Thyroid gland (tissue), 4 donors: ENCODE measurements at regions not wholly inside any gene's neighbourhood (a gene's known extent, or its start where the extent isn't known, plus 50 kb on each side); places are given as distances from the start of the nearest gene placed in this dataset.

Experiments
- DNase-seq, 2 donors: peaks; one replicate each; pipeline ENCODE4 v3.0.0-alpha.2; 2019
- H3K27ac ChIP-seq, 3 donors: fragments of 200-600 bp; sonication (generic); 1 replicate in 2 of 3; 2 replicates in 1 of 3; pipeline ENCODE4 v1.5.1; 2016 to 2019; ENCODE audit warnings: mild to moderate bottlenecking in 1 of 3, moderate library complexity in 1 of 3
- H3K27me3 ChIP-seq: fragments of 200-600 bp; sonication (generic); one replicate; pipeline ENCODE4 v1.5.1; 2019
- H3K36me3 ChIP-seq, 2 donors: fragments of 200-600 bp; sonication (generic); one replicate each; pipeline ENCODE4 v1.5.1; 2016 to 2019
- H3K4me1 ChIP-seq, 2 donors: fragments of 200-600 bp; sonication (generic); one replicate each; pipeline ENCODE4 v1.5.1; 2017 to 2019
- H3K4me3 ChIP-seq, 3 donors: fragments of 200-600 bp; sonication (generic); replicated peaks in 1 of 3; 1 replicate in 2 of 3; 2 replicates in 1 of 3; pipeline ENCODE4 v1.5.1; 2016; ENCODE audit warnings: mild to moderate bottlenecking in 1 of 3
- H3K9me3 ChIP-seq: fragments of 200-600 bp; sonication (generic); one replicate; pipeline ENCODE4 v1.5.1; 2017
- POLR2A ChIP-seq, 2 donors: fragments of 450-650 bp; IDR thresholded peaks; one replicate each; pipeline ENCODE4 v1.6.1; 2017; ENCODE audit warnings: antibody characterized with exemption in 2 of 2, mild to moderate bottlenecking in 2 of 2, moderate library complexity in 1 of 2
- WGBS, 2 donors: methylation state at CpG; one replicate each; pipeline ENCODE4 v1.1.5; 2017; 5-methylcytosine and 5-hydroxymethylcytosine counted together
- intact Hi-C: fragments of 100-400 bp; cut with DNase I; formaldehyde crosslinking; loops from one replicate; pipeline ENCODE4 v1.15.1; 2023
- TF ChIP-seq, protein P1 (sequence below), 6 experiments: fragments of 200-600 bp in 3 of 6; fragments of 450-650 bp in 3 of 6; sonication (generic) in 3 of 6; IDR thresholded peaks; one replicate each; pipeline ENCODE4 v1.5.1; 2016 to 2019; ENCODE audit warnings: antibody characterized with exemption in 6 of 6, mild to moderate bottlenecking in 2 of 6, inconsistent platforms in 1 of 6, moderate library complexity in 1 of 6

- H3K4me3 ChIP-seq, result no peak overlapping the region
- TF ChIP-seq POLR2A (IDR thresholded peaks at IDR 0.05), result no peak
- TF ChIP-seq, protein P1, sequence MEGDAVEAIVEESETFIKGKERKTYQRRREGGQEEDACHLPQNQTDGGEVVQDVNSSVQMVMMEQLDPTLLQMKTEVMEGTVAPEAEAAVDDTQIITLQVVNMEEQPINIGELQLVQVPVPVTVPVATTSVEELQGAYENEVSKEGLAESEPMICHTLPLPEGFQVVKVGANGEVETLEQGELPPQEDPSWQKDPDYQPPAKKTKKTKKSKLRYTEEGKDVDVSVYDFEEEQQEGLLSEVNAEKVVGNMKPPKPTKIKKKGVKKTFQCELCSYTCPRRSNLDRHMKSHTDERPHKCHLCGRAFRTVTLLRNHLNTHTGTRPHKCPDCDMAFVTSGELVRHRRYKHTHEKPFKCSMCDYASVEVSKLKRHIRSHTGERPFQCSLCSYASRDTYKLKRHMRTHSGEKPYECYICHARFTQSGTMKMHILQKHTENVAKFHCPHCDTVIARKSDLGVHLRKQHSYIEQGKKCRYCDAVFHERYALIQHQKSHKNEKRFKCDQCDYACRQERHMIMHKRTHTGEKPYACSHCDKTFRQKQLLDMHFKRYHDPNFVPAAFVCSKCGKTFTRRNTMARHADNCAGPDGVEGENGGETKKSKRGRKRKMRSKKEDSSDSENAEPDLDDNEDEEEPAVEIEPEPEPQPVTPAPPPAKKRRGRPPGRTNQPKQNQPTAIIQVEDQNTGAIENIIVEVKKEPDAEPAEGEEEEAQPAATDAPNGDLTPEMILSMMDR (IDR thresholded peaks at IDR 0.05), result no peak
- H3K9me3 ChIP-seq, result no peaks in the 10 kb centered on the region
- no peak for DNase-seq
- H3K4me1 ChIP-seq, result no peaks in the 10 kb centered on the region
- intact Hi-C loops, result no loop called here
- H3K36me3 ChIP-seq, result no peaks in the 10 kb centered on the region
- 85 to 91% methylated on average over 19 of the region's 19 CpGs for whole genome bisulfite sequencing, 2 donors
- no peak overlapping the region for H3K27ac ChIP-seq
- H3K27me3 ChIP-seq, result no peaks in the 10 kb centered on the region
These were observed 234.4 kb downstream of the RPIA start for GRCh38 chr2:88925770-88926462.

GRCh38 chr2:88927128-88927527 is 235.7 kb downstream of the RPIA start:
- H3K4me1 ChIP-seq, result no peaks in the 10 kb centered on the region
- intact Hi-C loops, result no loop called here
- no peaks in the 10 kb centered on the region for H3K9me3 ChIP-seq
- no peak overlapping the region for H3K27ac ChIP-seq
- 69 to 76% methylated on average over 1 of the region's 1 CpG for WGBS, 2 donors
- no peaks in the 10 kb centered on the region for H3K27me3 ChIP-seq
- DNase-seq, result no peak
- H3K36me3 ChIP-seq, result no peaks in the 10 kb centered on the region
- TF ChIP-seq, protein P1 (IDR thresholded peaks at IDR 0.05), result no peak
- no peak for TF ChIP-seq POLR2A (IDR thresholded peaks at IDR 0.05)
- no peak overlapping the region for H3K4me3 ChIP-seq

DNA sequence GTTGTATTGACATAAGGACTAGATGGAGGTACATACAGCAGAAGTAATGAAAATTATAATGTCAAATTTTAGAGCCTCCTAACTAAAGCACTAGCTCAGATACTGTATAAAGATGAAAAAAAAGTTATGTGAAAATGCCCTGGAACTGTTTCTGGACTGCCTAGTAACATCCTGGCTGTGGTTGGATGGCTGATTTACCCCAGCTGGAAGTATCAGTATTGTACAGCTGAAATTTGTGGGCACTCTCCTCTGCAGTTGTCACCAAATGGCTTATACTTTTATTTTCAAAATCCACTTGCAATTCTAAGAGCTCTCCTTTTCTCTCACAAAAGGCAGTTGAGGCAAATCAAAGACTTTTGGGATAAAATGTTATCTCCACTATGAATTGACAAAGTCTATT is 239.2 kb downstream of the RPIA start:
- H3K9me3 ChIP-seq, result no peaks in the 10 kb centered on the region
- no peaks in the 10 kb centered on the region for H3K4me1 ChIP-seq
- intact Hi-C loops, result no loop called here
- no peaks in the 10 kb centered on the region for H3K36me3 ChIP-seq
- no peak overlapping the region for H3K4me3 ChIP-seq
- no peak overlapping the region for H3K27ac ChIP-seq
- no peak for TF ChIP-seq POLR2A (IDR thresholded peaks at IDR 0.05)
- TF ChIP-seq, protein P1 (IDR thresholded peaks at IDR 0.05), result no peak
- H3K27me3 ChIP-seq, result no peaks in the 10 kb centered on the region
- DNase-seq, result no peak

GRCh38 chr2:88932686-88933085 is 241.2 kb downstream of the RPIA start:
- DNase-seq, result no peak
- intact Hi-C loops, result no loop called here
- Histone ChIP-seq H3K27ac (no peak overlapping the region), H3K27me3 (no peaks in the 10 kb centered on the region), H3K4me3 (no peak overlapping the region), H3K9me3 (no peaks in the 10 kb centered on the region), H3K36me3 (no peaks in the 10 kb centered on the region), H3K4me1 (no peaks in the 10 kb centered on the region)
- WGBS, 2 donors, result 93 to 94% methylated on average over 3 of the region's 3 CpGs
- TF ChIP-seq, protein P1 (IDR thresholded peaks at IDR 0.05), result no peak
- TF ChIP-seq POLR2A (IDR thresholded peaks at IDR 0.05), result no peak

DNA sequence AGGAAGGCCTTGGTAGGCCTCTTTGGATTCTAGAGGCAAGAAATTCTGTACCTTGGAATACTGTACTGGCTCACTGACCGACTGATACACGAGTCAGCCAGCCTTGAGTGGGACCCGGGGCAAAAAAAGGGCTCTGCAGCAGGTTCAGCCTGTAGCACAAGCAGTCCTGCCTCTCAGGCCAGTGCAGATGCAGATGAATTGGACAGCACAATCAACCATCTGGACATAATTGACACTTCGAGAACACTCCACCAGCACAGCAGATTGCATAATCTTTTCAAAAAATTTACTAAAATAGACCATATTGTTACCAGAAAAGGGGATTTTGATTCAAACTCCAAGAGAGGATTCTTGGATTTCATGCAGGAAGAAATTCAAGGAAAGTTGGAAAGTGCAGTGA is 241.6 kb downstream of the RPIA start:
- no peaks in the 10 kb centered on the region for H3K4me1 ChIP-seq
- no peak overlapping the region for H3K27ac ChIP-seq
- no peak for DNase-seq
- H3K9me3 ChIP-seq, result no peaks in the 10 kb centered on the region
- intact Hi-C loops, result no loop called here
- no peak for TF ChIP-seq POLR2A (IDR thresholded peaks at IDR 0.05)
- TF ChIP-seq, protein P1 (IDR thresholded peaks at IDR 0.05), result no peak
- H3K4me3 ChIP-seq, result no peak overlapping the region
- no peaks in the 10 kb centered on the region for H3K36me3 ChIP-seq
- H3K27me3 ChIP-seq, result no peaks in the 10 kb centered on the region
- WGBS, 2 donors, result 74 to 78% methylated on average over 4 of the region's 4 CpGs
